GM23338 (cell line): ENCODE measurements at regions not wholly inside any gene's neighbourhood (a gene's known extent, or its start where the extent isn't known, plus 50 kb on each side); places are given as distances from the start of the nearest gene placed in this dataset.

Source experiments
- ATAC-seq: fragments of 200-7000 bp; cut with Tn5 transposase; 3 replicates; pipeline ENCODE4 v1.9.1; 2020
- DNase-seq: peaks from one replicate; pipeline ENCODE4 v3.0.0-alpha.2; 2015; ENCODE audit warnings: low spot score
- H2AFZ ChIP-seq: fragments of 200-600 bp; sonication (generic); 2 replicates; pipeline ENCODE4 v1.8.0; 2016; ENCODE audit warnings: antibody characterized with exemption, mild to moderate bottlenecking, moderate library complexity
- H3F3A ChIP-seq: fragments of 200-600 bp; sonication (generic); replicated peaks from 2 replicates; pipeline ENCODE4 v1.8.0; 2017; ENCODE audit warnings: antibody characterized with exemption, mixed run types, low read depth
- H3K27ac ChIP-seq: fragments of 200-600 bp; sonication (generic); 2 replicates; pipeline ENCODE4 v1.6.1; 2016; ENCODE audit warnings: low read depth
- H3K27me3 ChIP-seq: fragments of 200-600 bp; sonication (generic); 2 replicates; pipeline ENCODE4 v1.8.0; 2016; ENCODE audit warnings: mild to moderate bottlenecking, mixed run types, moderate library complexity; ENCODE audit not compliant: insufficient read depth
- H3K36me3 ChIP-seq: fragments of 200-600 bp; sonication (generic); 2 replicates; pipeline ENCODE4 v1.8.0; 2016; ENCODE audit warnings: mild to moderate bottlenecking; ENCODE audit not compliant: insufficient read depth
- H3K4me1 ChIP-seq: fragments of 200-600 bp; sonication (generic); 2 replicates; pipeline ENCODE4 v1.8.0; 2016; ENCODE audit warnings: mild to moderate bottlenecking, moderate library complexity; ENCODE audit not compliant: insufficient read depth
- H3K4me2 ChIP-seq: fragments of 200-600 bp; sonication (generic); 2 replicates; pipeline ENCODE4 v1.7.1; 2017; ENCODE audit warnings: mixed run types
- H3K4me3 ChIP-seq: fragments of 200-600 bp; sonication (generic); 2 replicates; pipeline ENCODE4 v1.6.1; 2016; ENCODE audit warnings: mixed run types
- H3K79me2 ChIP-seq: fragments of 200-600 bp; sonication (generic); replicated peaks from 2 replicates; pipeline ENCODE4 v1.8.0; 2017; ENCODE audit warnings: mild to moderate bottlenecking; ENCODE audit not compliant: insufficient read depth
- H3K9me2 ChIP-seq: fragments of 200-600 bp; sonication (generic); 2 replicates; pipeline ENCODE4 v1.8.0; 2017; ENCODE audit not compliant: insufficient read depth
- H4K20me1 ChIP-seq: fragments of 200-600 bp; sonication (generic); replicated peaks from 2 replicates; pipeline ENCODE4 v1.8.0; 2017; ENCODE audit warnings: mild to moderate bottlenecking; ENCODE audit not compliant: insufficient read depth
- H3K27ac Mint-ChIP-seq: 2 replicates; pipeline ENCODE4 v1.8.0; 2020; ENCODE audit warnings: inconsistent platforms, mild to moderate bottlenecking, moderate library complexity, mixed read lengths
- H3K27me3 Mint-ChIP-seq: 3 replicates; pipeline ENCODE4 v1.8.0; 2022; ENCODE audit warnings: low read depth, mild to moderate bottlenecking, moderate library complexity, mixed read lengths, inconsistent platforms; ENCODE audit not compliant: insufficient read depth, poor library complexity
- H3K36me3 Mint-ChIP-seq: 3 replicates; pipeline ENCODE4 v1.8.0; 2021; ENCODE audit warnings: low read depth, mild to moderate bottlenecking, inconsistent platforms, moderate library complexity, mixed read lengths
- H3K4me1 Mint-ChIP-seq: 3 replicates; pipeline ENCODE4 v1.8.0; 2020; ENCODE audit warnings: mild to moderate bottlenecking, inconsistent platforms, mixed read lengths
- H3K4me3 Mint-ChIP-seq: 3 replicates; pipeline ENCODE4 v1.8.0; 2021; ENCODE audit warnings: moderate library complexity, mild to moderate bottlenecking, inconsistent platforms, mixed read lengths
- H3K9me3 Mint-ChIP-seq: 3 replicates; pipeline ENCODE4 v1.8.0; 2020; ENCODE audit warnings: moderate library complexity, mild to moderate bottlenecking, inconsistent platforms, mixed read lengths
- CREB1 ChIP-seq: fragments of 250-450 bp; sonication (Bioruptor Pico); IDR thresholded peaks from 2 replicates; pipeline ENCODE4 v1.5.0; 2020; ENCODE audit warnings: low read depth, mild to moderate bottlenecking, moderate library complexity
- EZH2phosphoT487 ChIP-seq: fragments of 200-600 bp; sonication (generic); IDR thresholded peaks from one replicate; pipeline ENCODE4 v1.8.1; 2018; ENCODE audit warnings: antibody characterized with exemption; ENCODE audit not compliant: unreplicated experiment
- JUNB ChIP-seq: IDR thresholded peaks from one replicate; pipeline ENCODE4 v1.6.1; 2016; ENCODE audit warnings: antibody characterized with exemption; ENCODE audit not compliant: unreplicated experiment
- NANOG ChIP-seq: IDR thresholded peaks from 2 replicates; pipeline ENCODE4 v1.6.1; 2016; ENCODE audit warnings: antibody characterized with exemption, borderline replicate concordance
- POLR2AphosphoS5 ChIP-seq: IDR thresholded peaks from 2 replicates; pipeline ENCODE4 v1.6.1; 2016; ENCODE audit warnings: antibody characterized with exemption, low read depth
- STAT1 ChIP-seq: IDR thresholded peaks from one replicate; pipeline ENCODE4 v1.6.1; 2016; ENCODE audit warnings: antibody characterized with exemption; ENCODE audit not compliant: unreplicated experiment
- ZNF114 ChIP-seq: fragments of 250-450 bp; sonication (Bioruptor Pico); IDR thresholded peaks from 2 replicates; pipeline ENCODE4 v1.5.0; 2020; ENCODE audit warnings: mild to moderate bottlenecking, moderate library complexity
- ZNF462 ChIP-seq: fragments of 250-450 bp; sonication (Bioruptor Pico); IDR thresholded peaks from 2 replicates; pipeline ENCODE4 v1.5.0; 2020; ENCODE audit warnings: mild to moderate bottlenecking, moderate library complexity
- TF ChIP-seq, protein P1 (sequence below): IDR thresholded peaks from 2 replicates; pipeline ENCODE4 v1.6.1; 2016; ENCODE audit warnings: antibody characterized with exemption

GRCh38 chr2:76447294-76447693 is 736.6 kb upstream of the GCFC2 start (continued):
- no peak for TF ChIP-seq ZNF462 (CRISPR knock-in tag)
- TF ChIP-seq JUNB = no peak
- TF ChIP-seq CREB1 = no peak
- TF ChIP-seq POLR2AphosphoS5 = no peak
- TF ChIP-seq ZNF114 = no peak
- no peak for TF ChIP-seq EZH2phosphoT487
- TF ChIP-seq NANOG = no peak

DNA sequence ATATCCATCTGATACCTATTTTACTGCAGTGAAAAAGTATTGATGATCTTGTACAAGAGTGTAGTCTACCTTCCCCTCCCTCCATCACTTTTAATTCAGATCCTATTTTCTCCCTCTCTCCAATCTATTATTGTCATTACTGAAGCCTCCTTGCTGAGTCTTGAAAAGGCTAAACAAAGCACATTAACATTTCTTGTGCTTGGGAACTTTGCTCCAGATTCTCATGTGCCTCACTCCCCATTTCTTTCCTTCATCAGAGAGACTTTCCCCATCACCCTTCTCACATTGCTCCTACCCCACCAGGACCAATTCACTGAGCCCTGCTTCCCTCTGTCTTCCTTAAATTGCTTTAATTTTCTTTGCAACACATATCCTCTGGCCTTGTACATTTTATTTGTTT is 736.2 kb upstream of the GCFC2 start:
- no peaks in the 10 kb centered on the region for H3K79me2 ChIP-seq
- TF ChIP-seq STAT1 (no peak), NANOG (no peak; the same call in 1 of the 2 replicates), EZH2phosphoT487 (no peak), ZNF462 (CRISPR knock-in tag) (no peak)
- TF ChIP-seq, protein P1, sequence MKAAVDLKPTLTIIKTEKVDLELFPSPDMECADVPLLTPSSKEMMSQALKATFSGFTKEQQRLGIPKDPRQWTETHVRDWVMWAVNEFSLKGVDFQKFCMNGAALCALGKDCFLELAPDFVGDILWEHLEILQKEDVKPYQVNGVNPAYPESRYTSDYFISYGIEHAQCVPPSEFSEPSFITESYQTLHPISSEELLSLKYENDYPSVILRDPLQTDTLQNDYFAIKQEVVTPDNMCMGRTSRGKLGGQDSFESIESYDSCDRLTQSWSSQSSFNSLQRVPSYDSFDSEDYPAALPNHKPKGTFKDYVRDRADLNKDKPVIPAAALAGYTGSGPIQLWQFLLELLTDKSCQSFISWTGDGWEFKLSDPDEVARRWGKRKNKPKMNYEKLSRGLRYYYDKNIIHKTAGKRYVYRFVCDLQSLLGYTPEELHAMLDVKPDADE = peak; percentile 31; the same call in 1 of the 2 replicates
- H3K27ac ChIP-seq = peak overlapping the region; percentile 22; the same call in 1 of the 2 replicates
- Mint-ChIP-seq H3K27me3 (no peaks in the 10 kb centered on the region), H3K36me3 (peaks cover 22% of the 10 kb centered on the region), H3K4me1 (peaks cover 10% of the 10 kb centered on the region), H3K27ac (peak overlapping the region; percentile 45), H3K9me3 (peaks cover 21% of the 10 kb centered on the region), H3K4me3 (no peak overlapping the region; the same call in 2 of the 3 replicates)
- no peak overlapping the region for H3K4me3 ChIP-seq
- ATAC-seq (peak; percentile 56), DNase-seq (peak; percentile 55)
- no peaks in the 10 kb centered on the region; the same call in 1 of the 2 replicates for H3K9me2 ChIP-seq
- no peaks in the 10 kb centered on the region for H3F3A ChIP-seq
- peak overlapping the region; percentile 19 for H3K4me2 ChIP-seq
- no peaks in the 10 kb centered on the region for H3K36me3 ChIP-seq
- no peaks in the 10 kb centered on the region for H3K27me3 ChIP-seq
- H3K4me1 ChIP-seq = peaks cover 17% of the 10 kb centered on the region
- 0 out of 2 replicates have a peak overlapping the region, but pooled peaks have one; percentile 8 for H2AFZ ChIP-seq
- H4K20me1 ChIP-seq = no peaks in the 10 kb centered on the region
